Liver (tissue), 8 donors: ENCODE measurements at regions not wholly inside any gene's neighbourhood (a gene's known extent, or its start where the extent isn't known, plus 50 kb on each side); places are given as distances from the start of the nearest gene placed in this dataset.

Experiments used
- DNase-seq: peaks from one replicate; pipeline ENCODE4 v3.0.0-alpha.2; 2017; ENCODE audit warnings: low spot score
- H3K27ac ChIP-seq, 2 donors: one replicate each; pipeline ENCODE4 v1.7.0; 2013; ENCODE audit warnings: inconsistent platforms in 2 of 2, low read length in 2 of 2, control low read depth in 1 of 2, low read depth in 1 of 2, mild to moderate bottlenecking in 1 of 2
- H3K27me3 ChIP-seq, 4 donors: one replicate each; pipeline versions ENCODE4 v1.6.1 to v1.7.0; 2013; ENCODE audit warnings: low read length in 3 of 4, inconsistent platforms in 1 of 4, mild to moderate bottlenecking in 1 of 4, moderate library complexity in 1 of 4; ENCODE audit not compliant: control insufficient read depth in 4 of 4, insufficient read depth in 4 of 4
- H3K36me3 ChIP-seq, 4 donors: one replicate each; pipeline versions ENCODE4 v1.6.1 to v1.7.0; 2013; ENCODE audit warnings: low read length in 3 of 4, mild to moderate bottlenecking in 3 of 4, low read depth in 1 of 4, moderate library complexity in 1 of 4; ENCODE audit not compliant: control insufficient read depth in 4 of 4, insufficient read depth in 3 of 4
- H3K4me1 ChIP-seq, 4 donors: one replicate each; pipeline versions ENCODE4 v1.6.1 to v1.7.0; 2013; ENCODE audit warnings: low read length in 3 of 4, mild to moderate bottlenecking in 3 of 4, moderate library complexity in 1 of 4; ENCODE audit not compliant: control insufficient read depth in 4 of 4, insufficient read depth in 4 of 4
- H3K4me3 ChIP-seq, 3 donors: one replicate each; pipeline versions ENCODE4 v1.6.1 to v1.7.0; 2013; ENCODE audit warnings: low read length in 3 of 3, control low read depth in 1 of 3, low read depth in 1 of 3, mild to moderate bottlenecking in 1 of 3
- H3K9ac ChIP-seq, 2 donors: one replicate each; pipeline ENCODE4 v1.7.0; 2013; ENCODE audit warnings: low read length in 2 of 2, mild to moderate bottlenecking in 2 of 2, moderate library complexity in 2 of 2, control low read depth in 1 of 2, low read depth in 1 of 2
- H3K9me3 ChIP-seq, 4 donors: one replicate each; pipeline versions ENCODE4 v1.6.1 to v1.7.0; 2013; ENCODE audit warnings: low read length in 3 of 4; ENCODE audit not compliant: control insufficient read depth in 4 of 4
- ATF3 ChIP-seq: IDR thresholded peaks from 2 replicates; pipeline ENCODE4 v1.6.1; 2016; ENCODE audit warnings: antibody characterized with exemption
- CTCF ChIP-seq: fragments of 150-350 bp; IDR thresholded peaks from 2 replicates; pipeline ENCODE4 v1.5.1; 2017; ENCODE audit warnings: improper control_type of control experiment, low read depth, low read length; ENCODE audit not compliant: missing input control
- EGR1 ChIP-seq, 2 donors: IDR thresholded peaks; 2 replicates each; pipeline ENCODE4 v1.6.1; 2016 to 2018; ENCODE audit warnings: antibody characterized with exemption in 2 of 2, low read depth in 2 of 2
- GABPA ChIP-seq, 2 donors: IDR thresholded peaks in 1 of 2; conservative IDR thresholded peaks in 1 of 2; 2 replicates each; pipeline ENCODE4 v1.6.1; 2016; ENCODE audit warnings: antibody characterized with exemption in 2 of 2, mild to moderate bottlenecking in 1 of 2, moderate library complexity in 1 of 2
- HNF4A ChIP-seq, 2 donors: conservative IDR thresholded peaks; 2 replicates each; pipeline ENCODE4 v1.6.1; 2016; ENCODE audit warnings: antibody characterized with exemption in 2 of 2, mild to moderate bottlenecking in 2 of 2
- HNF4G ChIP-seq: IDR thresholded peaks from 2 replicates; pipeline ENCODE4 v1.6.1; 2016; ENCODE audit warnings: antibody characterized with exemption
- JUND ChIP-seq, 2 donors: IDR thresholded peaks; 2 replicates each; pipeline ENCODE4 v1.6.1; 2016; ENCODE audit warnings: antibody characterized with exemption in 2 of 2
- MAX ChIP-seq: IDR thresholded peaks from 2 replicates; pipeline ENCODE4 v1.6.1; 2016; ENCODE audit warnings: antibody characterized with exemption
- NR2F2 ChIP-seq: IDR thresholded peaks from 2 replicates; pipeline ENCODE4 v1.6.1; 2016; ENCODE audit warnings: antibody characterized with exemption
- REST ChIP-seq: IDR thresholded peaks from 2 replicates; pipeline ENCODE4 v1.6.1; 2016; ENCODE audit warnings: antibody characterized with exemption, mild to moderate bottlenecking
- RXRA ChIP-seq, 2 donors: IDR thresholded peaks; 2 replicates each; pipeline ENCODE4 v1.6.1; 2017 to 2018; ENCODE audit warnings: antibody characterized with exemption in 2 of 2, mild to moderate bottlenecking in 1 of 2
- TAF1 ChIP-seq: conservative IDR thresholded peaks from 2 replicates; pipeline ENCODE4 v1.6.1; 2016; ENCODE audit warnings: antibody characterized with exemption, mild to moderate bottlenecking
- ZBTB33 ChIP-seq: IDR thresholded peaks from 2 replicates; pipeline ENCODE4 v1.6.1; 2016; ENCODE audit warnings: antibody characterized with exemption
- WGBS: extraction: QIAGEN DNeasy Blood & Tissue Kit; methylation state at CpG from one replicate; pipeline ENCODE4 v1.1.7; 2013; 5-methylcytosine and 5-hydroxymethylcytosine counted together
- donor health status: healthy.
- donor health status: healthy.
- donor health status: healthy.
- donor health status: healthy.
- donor health status: healthy.

GRCh38 chr9:42386477-42386876, 203.0 kb downstream of the SPATA31A6 start:
- no peak overlapping the region for H3K9ac ChIP-seq
- no peaks in the 10 kb centered on the region for H3K4me1 ChIP-seq
- WGBS = 32% methylated on average over 2 of the region's 2 CpGs

GRCh38 chr9:42388146-42388690, 204.8 kb downstream of the SPATA31A6 start:
- 76% methylated on average over 3 of the region's 3 CpGs for WGBS
- H3K4me1 ChIP-seq = no peaks in the 10 kb centered on the region
- no peak for DNase-seq
- TF ChIP-seq GABPA (IDR thresholded peaks at IDR 0.05 in 1 of 2, conservative IDR thresholded peaks at IDR 0.05 in 1 of 2) (no peak), REST (no peak), TAF1 (no peak), NR2F2 (no peak), HNF4G (no peak), MAX (no peak), RXRA (IDR thresholded peaks at IDR 0.05) (no peak), CTCF (no peak), HNF4A (conservative IDR thresholded peaks at IDR 0.05) (no peak), EGR1 (IDR thresholded peaks at IDR 0.05; ENCODE audit: low read depth in 2 of 2) (no peak), ATF3 (no peak)

More at GRCh38 chr9:42386477-42386876, 203.0 kb downstream of the SPATA31A6 start:
- no peak for DNase-seq
- peaks cover 0 to 10% (median 0%) of the 10 kb centered on the region in 4 donors for H3K27me3 ChIP-seq
- H3K4me3 ChIP-seq = no peak overlapping the region
- H3K36me3 ChIP-seq = no peaks in the 10 kb centered on the region
- TF ChIP-seq GABPA (IDR thresholded peaks at IDR 0.05 in 1 of 2, conservative IDR thresholded peaks at IDR 0.05 in 1 of 2) = no peak
- TF ChIP-seq HNF4G = no peak
- TF ChIP-seq ZBTB33 = no peak
- TF ChIP-seq JUND (IDR thresholded peaks at IDR 0.05) = no peak
- TF ChIP-seq REST = no peak
- H3K9me3 ChIP-seq = peaks cover 0 to 5% (median 0%) of the 10 kb centered on the region in 4 donors
- no peak overlapping the region for H3K27ac ChIP-seq

More at GRCh38 chr9:42388146-42388690, 204.8 kb downstream of the SPATA31A6 start:
- Histone ChIP-seq H3K27me3 (peaks cover 0 to 10% (median 0%) of the 10 kb centered on the region in 4 donors), H3K9me3 (peaks cover 0 to 5% (median 0%) of the 10 kb centered on the region in 4 donors), H3K36me3 (no peaks in the 10 kb centered on the region), H3K4me3 (no peak overlapping the region), H3K9ac (no peak overlapping the region), H3K27ac (no peak overlapping the region)
